ENCODE measurements at regions not wholly inside any gene's neighbourhood (a gene's known extent, or its start where the extent isn't known, plus 50 kb on each side); places are given as distances from the start of the nearest gene placed in this dataset.
"Not testable (repeated sequence)": the region's sequence is repeated elsewhere in the genome, so short reads cannot be mapped to it uniquely, and the experiment has no call there.

DNA sequence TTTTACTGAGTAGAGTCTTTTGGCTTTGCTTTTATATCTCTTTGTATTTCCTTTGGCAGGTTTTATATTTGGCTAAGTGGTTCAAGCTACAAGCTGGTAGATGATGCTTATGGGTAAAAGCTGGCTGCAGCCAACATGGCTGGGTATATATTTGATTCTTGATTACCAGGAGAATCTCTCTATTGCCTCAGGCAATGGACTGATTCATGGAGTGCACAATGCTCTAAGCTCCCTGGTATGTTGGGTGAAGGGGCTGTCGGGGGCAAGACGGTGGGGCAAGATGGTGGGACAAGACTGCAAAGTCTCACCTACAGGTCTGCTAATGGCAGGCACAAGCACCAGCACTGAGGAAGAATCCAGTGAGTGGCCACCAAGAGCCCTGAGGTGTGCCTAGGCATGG, 366.6 kb downstream of the DMAC1 start:
- no peak for DNase-seq
- in situ Hi-C loops (cut with MboI; ENCODE audit: low pct_unique_long_range_greater_than_20kb, low sequenced_read_pairs): no loop called here

- in situ Hi-C loops (cut with MboI; ENCODE audit: low pct_unique_long_range_greater_than_20kb, low sequenced_read_pairs); DNase-seq: not testable (repeated sequence)
Observed at GRCh38 chr9:7417397-7417796, 382.2 kb downstream of the DMAC1 start.

- in situ Hi-C loops (cut with MboI; ENCODE audit: low pct_unique_long_range_greater_than_20kb, low sequenced_read_pairs): no loop called here
Observed at GRCh38 chr9:7415836-7416235, 383.7 kb downstream of the DMAC1 start.

GRCh38 chr9:7408845-7409244, 390.7 kb downstream of the DMAC1 start:
- in situ Hi-C loops (cut with MboI; ENCODE audit: low pct_unique_long_range_greater_than_20kb, low sequenced_read_pairs): no loop called here
- no peak for DNase-seq

More at GRCh38 chr9:7415836-7416235, 383.7 kb downstream of the DMAC1 start:
- no peak for DNase-seq

DNA sequence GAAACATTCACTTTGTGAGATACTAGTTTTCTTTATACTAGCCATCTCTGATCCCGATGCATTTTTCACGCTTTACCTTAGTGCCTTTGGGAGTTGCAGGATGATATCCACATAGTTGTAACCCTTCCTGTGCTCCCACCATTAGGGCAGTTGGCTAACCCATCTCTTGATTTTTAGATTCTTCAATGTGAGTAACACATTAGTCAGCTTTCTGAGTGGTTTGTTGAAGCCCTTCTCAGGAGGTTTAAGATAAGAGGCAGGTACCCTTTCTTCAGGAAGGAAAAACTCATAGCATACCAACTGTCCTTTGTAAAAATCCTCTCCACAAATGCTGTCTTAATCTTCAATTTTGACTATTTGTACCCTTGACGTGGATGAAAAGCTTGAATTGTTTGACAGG, 392.3 kb downstream of the DMAC1 start:
- in situ Hi-C loops (cut with MboI; ENCODE audit: low pct_unique_long_range_greater_than_20kb, low sequenced_read_pairs): no loop called here
- DNase-seq: no peak

GRCh38 chr9:7405924-7406604, 393.5 kb downstream of the DMAC1 start:
- DNase-seq: no peak
- in situ Hi-C loops (cut with MboI; ENCODE audit: low pct_unique_long_range_greater_than_20kb, low sequenced_read_pairs): no loop called here

- in situ Hi-C loops (cut with MboI; ENCODE audit: low pct_unique_long_range_greater_than_20kb, low sequenced_read_pairs): no loop called here
- no peak for DNase-seq
Observed at GRCh38 chr9:7403839-7404487, 395.6 kb downstream of the DMAC1 start.

GRCh38 chr9:7403028-7403389, 396.6 kb downstream of the DMAC1 start:
- DNase-seq: no peak
- in situ Hi-C loops (cut with MboI; ENCODE audit: low pct_unique_long_range_greater_than_20kb, low sequenced_read_pairs): no loop called here

DNA sequence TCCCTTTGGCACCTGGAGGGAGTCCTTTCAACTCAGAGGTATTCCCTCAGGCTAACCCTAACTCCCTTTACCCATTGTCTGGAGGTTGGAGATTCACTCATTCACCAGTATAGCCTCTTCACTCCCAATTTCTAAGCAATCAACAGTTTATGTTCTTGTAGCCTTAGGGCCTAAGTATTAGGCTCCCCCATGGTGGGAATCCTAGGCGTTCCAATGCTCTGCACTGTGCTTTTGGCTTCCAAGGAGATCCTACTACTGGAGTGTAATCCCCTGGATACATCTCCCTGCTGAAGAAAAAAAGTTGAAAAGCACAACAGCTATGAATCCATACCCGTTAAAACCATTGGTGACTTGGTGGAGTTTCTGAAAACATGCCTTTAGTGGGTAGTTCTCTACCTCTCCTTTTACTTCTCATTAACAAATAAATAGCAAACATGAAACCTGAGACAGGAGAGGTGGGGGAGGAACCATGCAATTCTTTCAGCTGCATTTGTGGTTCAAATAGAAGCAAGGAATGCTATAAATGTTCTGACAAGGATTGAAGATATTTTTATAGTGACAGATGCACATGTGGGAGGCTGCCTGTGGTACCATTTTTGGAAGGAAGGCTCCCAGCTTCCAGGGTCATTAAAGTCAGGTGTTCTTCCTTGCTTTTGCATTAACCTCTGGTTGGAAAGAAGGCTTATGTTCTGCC, 397.1 kb downstream of the DMAC1 start:
- no peak for DNase-seq
- in situ Hi-C loops (cut with MboI; ENCODE audit: low pct_unique_long_range_greater_than_20kb, low sequenced_read_pairs): no loop called here

DNA sequence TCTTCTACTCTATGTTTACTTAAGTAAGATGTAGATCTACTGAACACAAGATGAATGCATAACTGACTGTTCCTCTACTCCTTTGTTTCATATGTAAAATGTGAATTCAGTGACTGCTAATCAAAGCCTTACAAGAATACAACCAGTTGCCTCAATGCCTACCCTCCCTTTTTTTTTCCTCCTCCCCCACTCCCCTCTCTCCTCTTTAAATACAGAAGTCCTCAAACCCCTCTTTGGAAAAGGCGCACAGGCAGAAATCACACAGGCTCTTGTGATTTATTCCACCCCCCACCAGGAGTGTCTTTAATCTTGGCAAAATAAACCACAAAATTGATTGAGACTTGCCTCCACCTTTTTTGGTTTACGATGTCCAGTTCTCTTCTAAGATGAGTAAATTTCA, 398.5 kb downstream of the DMAC1 start:
- in situ Hi-C loops (cut with MboI; ENCODE audit: low pct_unique_long_range_greater_than_20kb, low sequenced_read_pairs): no loop called here
- no peak for DNase-seq

- DNase-seq: no peak
- in situ Hi-C loops (cut with MboI; ENCODE audit: low pct_unique_long_range_greater_than_20kb, low sequenced_read_pairs): no loop called here
Observed at GRCh38 chr9:7394002-7394774, 405.4 kb downstream of the DMAC1 start.

DNA sequence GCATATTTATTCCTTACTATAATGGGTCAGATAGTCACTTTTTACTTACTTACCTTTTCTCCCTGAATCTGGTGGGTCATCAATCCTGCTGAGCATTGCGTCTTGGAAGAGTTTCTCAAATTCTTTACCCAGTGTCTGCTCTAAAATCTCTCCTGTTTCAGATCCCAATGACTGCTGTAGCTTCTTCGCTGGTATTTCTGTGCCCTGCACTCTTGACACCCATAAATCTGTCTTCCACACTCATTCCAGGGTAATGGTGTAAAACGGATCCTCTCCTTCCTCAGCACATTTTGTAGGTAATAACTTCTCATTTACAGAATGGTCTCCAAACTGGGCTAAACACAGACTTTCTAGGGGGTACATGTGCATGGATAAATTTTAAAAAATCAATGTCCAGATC, 407.4 kb downstream of the DMAC1 start:
- in situ Hi-C loops (cut with MboI; ENCODE audit: low pct_unique_long_range_greater_than_20kb, low sequenced_read_pairs): no loop called here

GRCh38 chr9:7388755-7389154, 410.8 kb downstream of the DMAC1 start:
- no peak for DNase-seq
- in situ Hi-C loops (cut with MboI; ENCODE audit: low pct_unique_long_range_greater_than_20kb, low sequenced_read_pairs): no loop called here

More for the DNA sequence above, 407.4 kb downstream of the DMAC1 start:
- DNase-seq: no peak

DNA sequence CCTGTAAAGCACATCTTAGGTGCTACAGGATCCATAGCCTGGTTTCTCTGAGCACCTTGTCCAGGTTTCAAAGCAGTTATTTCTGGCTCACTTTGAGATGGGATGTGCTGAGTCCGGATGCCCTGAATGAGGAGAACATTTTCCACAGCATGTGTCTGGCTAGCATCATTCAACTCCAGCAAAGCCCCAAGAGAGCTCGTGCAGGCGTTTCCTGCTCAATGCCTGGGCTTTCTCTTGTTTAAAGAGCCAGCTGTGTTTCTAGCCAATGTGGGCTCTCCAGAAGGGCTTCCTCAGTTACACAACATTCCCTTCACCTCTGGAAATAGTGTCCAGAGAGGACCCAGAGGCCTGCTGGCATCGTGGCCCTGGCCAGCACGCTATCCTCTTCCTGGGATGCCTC, 411.7 kb downstream of the DMAC1 start:
- no peak for DNase-seq
- in situ Hi-C loops (cut with MboI; ENCODE audit: low pct_unique_long_range_greater_than_20kb, low sequenced_read_pairs): no loop called here

DNA sequence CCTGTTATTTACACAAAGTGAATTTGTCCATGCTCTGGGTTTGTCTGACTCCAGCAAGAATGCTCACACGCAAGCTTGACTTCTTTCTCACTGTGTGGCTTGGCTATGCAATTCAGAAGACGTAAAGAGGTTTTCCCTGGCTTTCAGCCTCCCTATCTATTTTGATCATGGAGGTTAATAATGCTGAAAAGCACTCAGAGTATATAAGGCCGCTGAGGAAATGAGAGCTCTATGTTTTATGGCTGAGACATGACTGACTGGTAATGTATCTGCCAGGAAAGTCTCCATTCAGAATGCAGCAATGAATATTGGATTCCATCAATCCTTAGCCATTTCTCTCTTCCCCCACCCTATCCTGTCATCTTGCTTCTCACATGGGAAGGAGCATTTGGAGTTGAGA, 417.3 kb downstream of the DMAC1 start:
- in situ Hi-C loops (cut with MboI; ENCODE audit: low pct_unique_long_range_greater_than_20kb, low sequenced_read_pairs): no loop called here
- DNase-seq: no peak

- in situ Hi-C loops (cut with MboI; ENCODE audit: low pct_unique_long_range_greater_than_20kb, low sequenced_read_pairs): no loop called here
- DNase-seq: no peak
Observed at GRCh38 chr9:7377489-7377888, 422.1 kb downstream of the DMAC1 start.

DNA sequence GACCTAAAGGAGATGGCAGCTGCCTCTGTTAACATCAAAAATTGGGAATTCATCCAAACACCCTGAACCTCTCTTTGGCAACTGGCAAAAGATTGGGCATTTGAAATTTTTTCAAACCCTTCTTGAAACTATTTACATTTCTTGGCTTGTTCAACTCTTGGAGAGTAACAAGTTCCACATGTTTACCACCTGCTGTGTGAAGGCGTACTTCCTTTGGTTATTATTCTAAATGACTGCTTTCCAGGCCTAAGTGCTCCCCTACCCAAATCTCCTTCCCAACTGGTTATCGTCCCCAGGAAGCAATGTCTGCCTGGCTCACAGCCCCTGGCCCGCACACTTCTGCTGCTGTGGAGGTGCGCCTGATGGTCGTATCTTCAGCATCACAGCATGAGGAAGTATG, 422.7 kb downstream of the DMAC1 start:
- in situ Hi-C loops (cut with MboI; ENCODE audit: low pct_unique_long_range_greater_than_20kb, low sequenced_read_pairs): no loop called here
- no peak for DNase-seq

DNA sequence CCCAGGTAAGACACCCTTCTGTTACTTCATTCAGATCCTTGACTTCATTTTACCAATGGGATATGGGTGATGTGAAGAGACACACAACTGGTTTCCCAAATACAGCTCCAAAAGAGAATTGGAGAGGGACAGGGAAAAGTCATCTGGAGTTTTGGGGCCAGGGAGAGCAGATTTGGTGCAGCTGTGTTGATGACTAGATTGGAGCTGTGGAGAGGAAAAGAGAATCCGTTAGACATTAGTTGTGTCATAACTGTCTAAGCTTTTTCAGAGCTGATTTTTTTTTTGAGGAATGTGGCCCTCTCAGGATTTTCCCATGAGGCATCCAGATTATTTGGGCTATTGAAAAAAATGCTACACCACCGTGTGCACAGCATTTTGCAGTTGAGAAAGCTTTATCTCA, 423.4 kb downstream of the DMAC1 start:
- in situ Hi-C loops (cut with MboI; ENCODE audit: low pct_unique_long_range_greater_than_20kb, low sequenced_read_pairs): no loop called here
- no peak for DNase-seq

DNA sequence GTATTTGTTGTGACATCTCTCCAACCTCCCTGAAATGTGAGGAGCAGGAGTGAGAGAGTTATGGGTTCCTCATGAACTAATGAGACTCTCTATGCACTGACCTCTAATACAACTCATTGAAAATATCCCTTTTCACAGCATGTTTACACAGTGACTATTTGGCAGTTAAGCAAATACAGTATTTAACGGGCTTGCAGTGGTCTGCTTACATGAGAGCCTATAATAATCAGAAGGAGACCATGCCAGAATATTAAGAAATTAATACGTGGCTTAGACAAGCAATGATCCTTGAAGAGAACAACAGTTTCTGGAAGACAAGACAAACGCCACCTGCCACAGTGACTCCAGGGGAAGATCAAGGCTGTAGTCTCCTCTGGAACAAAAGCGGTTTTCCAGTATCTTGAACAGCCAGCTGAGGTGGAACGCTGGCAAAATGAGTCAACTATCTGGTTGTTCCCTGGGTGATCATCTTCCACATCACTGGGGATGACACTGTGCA, 424.5 kb downstream of the DMAC1 start:
- no peak for DNase-seq
- in situ Hi-C loops (cut with MboI; ENCODE audit: low pct_unique_long_range_greater_than_20kb, low sequenced_read_pairs): no loop called here

DNA sequence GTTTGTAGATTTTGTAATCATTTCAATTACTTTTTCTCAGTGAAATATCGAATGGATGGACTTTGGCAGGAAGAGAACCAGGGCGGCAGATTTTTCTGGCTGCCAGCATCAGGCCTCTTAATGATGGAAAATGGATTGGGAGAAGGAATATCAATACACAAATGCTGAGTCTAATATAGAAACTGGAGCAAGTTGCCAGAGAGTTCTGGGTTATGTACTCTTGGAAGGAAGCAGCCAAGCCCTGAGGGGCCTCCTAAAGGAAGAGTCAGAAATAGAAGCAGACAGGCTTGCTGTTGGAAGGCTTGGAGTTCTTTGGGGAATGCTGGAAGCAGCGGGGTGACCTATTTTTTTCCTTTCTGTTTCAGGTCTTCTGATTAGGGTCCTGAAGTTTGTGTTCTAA, 428.6 kb downstream of the DMAC1 start:
- in situ Hi-C loops (cut with MboI; ENCODE audit: low pct_unique_long_range_greater_than_20kb, low sequenced_read_pairs): no loop called here
- DNase-seq: no peak
